ENCODE measurements at regions not wholly inside any gene's neighbourhood (a gene's known extent, or its start where the extent isn't known, plus 50 kb on each side); places are given as distances from the start of the nearest gene placed in this dataset.

- TF ChIP-seq ZNF362 (tag by site-specific recombination; IDR thresholded peaks at IDR 0.05) (no peak), ZNF157 (tag by site-specific recombination; IDR thresholded peaks at IDR 0.05) (no peak)
- TF ChIP-seq, protein P1, sequence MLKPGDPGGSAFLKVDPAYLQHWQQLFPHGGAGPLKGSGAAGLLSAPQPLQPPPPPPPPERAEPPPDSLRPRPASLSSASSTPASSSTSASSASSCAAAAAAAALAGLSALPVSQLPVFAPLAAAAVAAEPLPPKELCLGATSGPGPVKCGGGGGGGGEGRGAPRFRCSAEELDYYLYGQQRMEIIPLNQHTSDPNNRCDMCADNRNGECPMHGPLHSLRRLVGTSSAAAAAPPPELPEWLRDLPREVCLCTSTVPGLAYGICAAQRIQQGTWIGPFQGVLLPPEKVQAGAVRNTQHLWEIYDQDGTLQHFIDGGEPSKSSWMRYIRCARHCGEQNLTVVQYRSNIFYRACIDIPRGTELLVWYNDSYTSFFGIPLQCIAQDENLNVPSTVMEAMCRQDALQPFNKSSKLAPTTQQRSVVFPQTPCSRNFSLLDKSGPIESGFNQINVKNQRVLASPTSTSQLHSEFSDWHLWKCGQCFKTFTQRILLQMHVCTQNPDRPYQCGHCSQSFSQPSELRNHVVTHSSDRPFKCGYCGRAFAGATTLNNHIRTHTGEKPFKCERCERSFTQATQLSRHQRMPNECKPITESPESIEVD (tag by site-specific recombination; IDR thresholded peaks at IDR 0.05), result no peak
These were observed 165.2 kb upstream of the AUTS2 start for GRCh38 chr7:69433081-69433480.

All from HEK293 (cell line).